ENCODE measurements at regions not wholly inside any gene's neighbourhood (a gene's known extent, or its start where the extent isn't known, plus 50 kb on each side); places are given as distances from the start of the nearest gene placed in this dataset.

GRCh38 chr4:91965166-91965565 lies 338.6 kb upstream of the GRID2 start:
- Histone ChIP-seq H3K4me3 (ENCODE audit: low read depth, low read length) (no peak overlapping the region), H3K27me3 (ENCODE audit: control insufficient read depth, insufficient read depth, low read length) (no peaks in the 10 kb centered on the region), H3K36me3 (ENCODE audit: control insufficient read depth, insufficient read depth, low read length) (no peaks in the 10 kb centered on the region)
- DNase-seq (ENCODE audit: low read depth) (no peak), FAIRE-seq (no peak)
- TF ChIP-seq CTCF (IDR thresholded peaks at IDR 0.05; ENCODE audit: insufficient read depth, low read length, severe bottlenecking): no peak

- Histone ChIP-seq H3K36me3 (ENCODE audit: control insufficient read depth, insufficient read depth, low read length) (no peaks in the 10 kb centered on the region), H3K27me3 (ENCODE audit: control insufficient read depth, insufficient read depth, low read length) (no peaks in the 10 kb centered on the region), H3K4me3 (ENCODE audit: low read depth, low read length) (no peak overlapping the region)
- TF ChIP-seq CTCF (IDR thresholded peaks at IDR 0.05; ENCODE audit: insufficient read depth, low read length, severe bottlenecking): no peak
- DNase-seq (ENCODE audit: low read depth) (no peak), FAIRE-seq (no peak)
Observed at GRCh38 chr4:91973479-91974153, 330.1 kb upstream of the GRID2 start.

DNA sequence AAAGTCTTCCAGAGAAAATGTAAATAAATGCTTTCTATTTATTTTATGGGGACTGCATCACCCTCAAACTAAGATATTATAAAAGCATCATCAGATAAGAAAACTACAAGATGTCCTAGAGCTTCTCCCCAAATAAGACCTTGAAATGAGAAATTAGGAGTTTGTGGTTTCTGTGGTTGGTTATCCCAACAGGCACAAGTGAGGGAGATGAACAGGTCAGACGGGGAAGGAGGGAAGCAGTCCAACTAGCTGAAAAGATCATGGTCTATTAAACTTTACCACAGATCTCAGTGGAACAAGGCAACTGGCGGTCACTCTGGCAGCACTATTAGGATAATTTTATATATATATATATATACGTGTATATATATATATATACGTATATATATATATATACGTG lies 319.3 kb upstream of the GRID2 start:
- Histone ChIP-seq H3K36me3 (ENCODE audit: control insufficient read depth, insufficient read depth, low read length) (no peaks in the 10 kb centered on the region), H3K4me3 (ENCODE audit: low read depth, low read length) (no peak overlapping the region), H3K27me3 (ENCODE audit: control insufficient read depth, insufficient read depth, low read length) (no peaks in the 10 kb centered on the region)
- DNase-seq (ENCODE audit: low read depth) (no peak), FAIRE-seq (no peak)
- no peak for TF ChIP-seq CTCF (IDR thresholded peaks at IDR 0.05; ENCODE audit: insufficient read depth, low read length, severe bottlenecking)

DNA sequence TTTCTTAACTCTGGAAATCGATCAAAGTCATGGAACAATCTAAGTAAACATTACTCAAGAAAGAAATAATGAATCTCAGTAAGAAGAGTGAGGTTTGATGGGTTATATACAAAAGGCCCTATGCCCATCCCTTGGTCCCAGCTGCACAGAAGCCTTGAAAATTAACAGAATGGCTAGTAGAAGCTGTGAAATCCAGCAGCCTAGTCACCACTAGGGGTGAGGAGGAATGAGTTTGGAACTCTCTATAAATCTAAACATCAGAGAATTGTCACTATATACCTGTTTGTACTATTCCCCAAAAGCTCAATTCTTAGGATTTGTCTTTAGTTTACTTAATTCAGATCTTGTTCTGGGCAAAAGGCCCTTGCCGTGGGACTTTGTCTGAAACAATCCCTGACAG lies 313.9 kb upstream of the GRID2 start:
- Histone ChIP-seq H3K4me3 (ENCODE audit: low read depth, low read length) (no peak overlapping the region), H3K36me3 (ENCODE audit: control insufficient read depth, insufficient read depth, low read length) (no peaks in the 10 kb centered on the region), H3K27me3 (ENCODE audit: control insufficient read depth, insufficient read depth, low read length) (no peaks in the 10 kb centered on the region)
- FAIRE-seq (no peak), DNase-seq (ENCODE audit: low read depth) (no peak)
- TF ChIP-seq CTCF (IDR thresholded peaks at IDR 0.05; ENCODE audit: insufficient read depth, low read length, severe bottlenecking): no peak

DNA sequence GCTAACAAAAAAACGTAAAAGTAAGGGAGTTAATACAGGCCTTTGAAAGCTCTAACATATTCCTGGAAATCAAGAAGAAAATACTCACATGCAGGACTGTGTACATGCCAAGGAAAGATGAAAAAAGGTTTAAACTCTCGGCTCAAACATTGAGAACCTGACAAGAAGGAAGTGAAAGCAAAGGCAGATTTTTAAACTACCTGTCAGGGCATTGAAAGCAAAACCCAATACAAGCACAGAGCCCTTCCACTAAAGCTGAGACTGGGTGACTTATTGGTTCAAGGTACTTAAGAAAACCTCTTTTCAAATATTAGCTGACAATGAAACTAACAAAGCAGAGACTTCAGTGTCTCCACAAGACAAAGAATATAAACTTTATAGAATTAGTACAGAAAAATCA lies 313.0 kb upstream of the GRID2 start:
- no peaks in the 10 kb centered on the region for H3K27me3 ChIP-seq (ENCODE audit: control insufficient read depth, insufficient read depth, low read length)
- DNase-seq (ENCODE audit: low read depth): no peak
- no peaks in the 10 kb centered on the region for H3K36me3 ChIP-seq (ENCODE audit: control insufficient read depth, insufficient read depth, low read length)
- no peak for FAIRE-seq
- no peak overlapping the region for H3K4me3 ChIP-seq (ENCODE audit: low read depth, low read length)
- TF ChIP-seq CTCF (IDR thresholded peaks at IDR 0.05; ENCODE audit: insufficient read depth, low read length, severe bottlenecking): no peak

DNA sequence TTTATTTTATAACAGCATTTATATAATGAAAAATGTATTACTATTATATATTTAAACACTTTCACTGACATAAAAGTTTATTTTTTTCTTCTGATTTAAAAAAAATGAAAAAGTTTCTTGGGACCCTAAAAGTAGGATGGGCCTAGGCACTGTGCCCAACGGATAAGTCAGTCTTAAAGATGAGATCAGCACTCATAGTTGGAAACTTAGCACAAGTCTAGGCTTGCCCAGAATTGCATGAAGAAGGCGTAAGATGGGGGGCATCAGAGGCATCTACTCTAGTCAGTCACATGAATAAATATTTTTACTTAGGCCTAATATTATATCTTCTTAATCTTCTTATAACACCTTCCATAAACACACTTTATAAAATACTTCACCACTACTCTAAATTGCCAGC lies 306.7 kb upstream of the GRID2 start:
- no peak for TF ChIP-seq CTCF (IDR thresholded peaks at IDR 0.05; ENCODE audit: insufficient read depth, low read length, severe bottlenecking)
- no peak for FAIRE-seq
- Histone ChIP-seq H3K36me3 (ENCODE audit: control insufficient read depth, insufficient read depth, low read length) (no peaks in the 10 kb centered on the region), H3K4me3 (ENCODE audit: low read depth, low read length) (no peak overlapping the region), H3K27me3 (ENCODE audit: control insufficient read depth, insufficient read depth, low read length) (no peaks in the 10 kb centered on the region)
- peak; percentile 59 for DNase-seq (ENCODE audit: low read depth)

Measured in bronchial epithelial cell (primary cell).